H9 (cell line): ENCODE measurements at regions not wholly inside any gene's neighbourhood (a gene's known extent, or its start where the extent isn't known, plus 50 kb on each side); places are given as distances from the start of the nearest gene placed in this dataset.

ENCODE experiments used
- DNase-seq: peaks from one replicate; pipeline ENCODE4 v3.0.0-alpha.2; 2017
- H2AFZ ChIP-seq: one replicate; pipeline ENCODE4 v1.6.1; 2013; ENCODE audit warnings: mild to moderate bottlenecking, low read length, control low read depth, moderate library complexity
- H2AK5ac ChIP-seq: 2 replicates; pipeline ENCODE4 v1.6.1; 2013; ENCODE audit warnings: low read length, control low read depth, mixed read lengths; ENCODE audit not compliant: insufficient read length
- H2BK120ac ChIP-seq: one replicate; pipeline ENCODE4 v1.6.1; 2013; ENCODE audit warnings: low read depth, mild to moderate bottlenecking, low read length, control low read depth, inconsistent platforms; ENCODE audit not compliant: poor library complexity, severe bottlenecking
- H2BK12ac ChIP-seq: 2 replicates; pipeline ENCODE4 v1.6.1; 2013; ENCODE audit warnings: low read length, control low read depth, mixed read lengths, low read depth; ENCODE audit not compliant: insufficient read length
- H2BK15ac ChIP-seq: 2 replicates; pipeline ENCODE4 v1.6.1; 2013; ENCODE audit warnings: low read depth, low read length, control low read depth
- H2BK20ac ChIP-seq: one replicate; pipeline ENCODE4 v1.6.1; 2013; ENCODE audit warnings: low read depth, mild to moderate bottlenecking, low read length, control low read depth, inconsistent platforms; ENCODE audit not compliant: poor library complexity, severe bottlenecking
- H2BK5ac ChIP-seq: 2 replicates; pipeline ENCODE4 v1.6.1; 2013; ENCODE audit warnings: low read length, control low read depth, mixed read lengths; ENCODE audit not compliant: insufficient read length
- H3K14ac ChIP-seq: 2 replicates; pipeline ENCODE4 v1.6.1; 2013; ENCODE audit warnings: low read length, control low read depth; ENCODE audit not compliant: insufficient read depth
- H3K18ac ChIP-seq: 2 replicates; pipeline ENCODE4 v1.6.1; 2013; ENCODE audit warnings: low read depth, mild to moderate bottlenecking, mixed read lengths, low read length, control low read depth; ENCODE audit not compliant: insufficient read length
- H3K23ac ChIP-seq: 2 replicates; pipeline ENCODE4 v1.6.1; 2013; ENCODE audit warnings: low read length, control low read depth, mixed read lengths, low read depth; ENCODE audit not compliant: insufficient read length
- H3K23me2 ChIP-seq: 2 replicates; pipeline ENCODE4 v1.6.1; 2013; ENCODE audit warnings: low read depth, mild to moderate bottlenecking, mixed read lengths, low read length, control low read depth; ENCODE audit not compliant: insufficient read length, poor library complexity, severe bottlenecking
- H3K27ac ChIP-seq: 2 replicates; pipeline ENCODE4 v1.5.1; 2013; ENCODE audit warnings: low read length, control low read depth, mixed read lengths, low read depth; ENCODE audit not compliant: insufficient read length
- H3K27me3 ChIP-seq: 2 replicates; pipeline ENCODE4 v1.6.1; 2013; ENCODE audit warnings: low read length, control low read depth, inconsistent platforms; ENCODE audit not compliant: insufficient read depth
- H3K4ac ChIP-seq: 2 replicates; pipeline ENCODE4 v1.6.1; 2013; ENCODE audit warnings: low read depth, mild to moderate bottlenecking, control low read depth, inconsistent platforms, low read length, moderate library complexity
- H3K4me1 ChIP-seq: 2 replicates; pipeline ENCODE4 v1.6.1; 2013; ENCODE audit warnings: low read length, control low read depth, inconsistent platforms; ENCODE audit not compliant: insufficient read depth
- H3K4me2 ChIP-seq: 2 replicates; pipeline ENCODE4 v1.6.1; 2013; ENCODE audit warnings: low read length, control low read depth, mixed read lengths; ENCODE audit not compliant: insufficient read length, insufficient read depth
- H3K56ac ChIP-seq: 2 replicates; pipeline ENCODE4 v1.6.1; 2013; ENCODE audit warnings: low read depth, mild to moderate bottlenecking, mixed read lengths, low read length, control low read depth; ENCODE audit not compliant: insufficient read length
- H3K79me1 ChIP-seq: 2 replicates; pipeline ENCODE4 v1.6.1; 2013; ENCODE audit warnings: low read depth, mild to moderate bottlenecking, moderate library complexity, low read length, control low read depth, inconsistent platforms; ENCODE audit not compliant: insufficient read depth, poor library complexity, severe bottlenecking
- H3K79me2 ChIP-seq: 2 replicates; pipeline ENCODE4 v1.6.1; 2013; ENCODE audit warnings: low read length, control low read depth, inconsistent platforms; ENCODE audit not compliant: insufficient read depth
- H3K9ac ChIP-seq: 2 replicates; pipeline ENCODE4 v1.6.1; 2013; ENCODE audit warnings: low read length, control low read depth, mixed read lengths; ENCODE audit not compliant: insufficient read length; ENCODE audit errors: extremely low read depth
- H3K9me3 ChIP-seq: one replicate; pipeline ENCODE4 v1.6.1; 2013; ENCODE audit warnings: low read depth, low read length, inconsistent platforms; ENCODE audit not compliant: control insufficient read depth
- H3T11ph ChIP-seq: one replicate; pipeline ENCODE4 v1.6.1; 2013; ENCODE audit warnings: mild to moderate bottlenecking, low read length, control low read depth, inconsistent platforms
- H4K20me1 ChIP-seq: one replicate; pipeline ENCODE4 v1.6.1; 2013; ENCODE audit not compliant: control insufficient read depth, insufficient read length, insufficient read depth
- H4K5ac ChIP-seq: 2 replicates; pipeline ENCODE4 v1.6.1; 2013; ENCODE audit warnings: low read depth, mild to moderate bottlenecking, mixed read lengths, low read length, control low read depth; ENCODE audit not compliant: insufficient read length
- H4K8ac ChIP-seq: replicated peaks from 2 replicates; pipeline ENCODE4 v1.6.1; 2013; ENCODE audit warnings: low read length, control low read depth, mixed read lengths, low read depth; ENCODE audit not compliant: insufficient read length
- H4K91ac ChIP-seq: 2 replicates; pipeline ENCODE4 v1.6.1; 2013; ENCODE audit warnings: low read depth, mild to moderate bottlenecking, moderate library complexity, mixed read lengths, low read length, control low read depth; ENCODE audit not compliant: insufficient read length
- H3K27ac Mint-ChIP-seq, 3 experiments: 2 replicates in 2 of 3; 3 replicates in 1 of 3; pipeline ENCODE4 v1.8.0; 2020 to 2021; ENCODE audit warnings: mixed read lengths in 3 of 3, mild to moderate bottlenecking in 1 of 3, moderate library complexity in 1 of 3
- H3K27me3 Mint-ChIP-seq: 2 replicates; pipeline ENCODE4 v1.8.0; 2021; ENCODE audit warnings: low read depth, mild to moderate bottlenecking, moderate library complexity, mixed read lengths
- H3K36me3 Mint-ChIP-seq, 3 experiments: 2 replicates in 2 of 3; 3 replicates in 1 of 3; pipeline ENCODE4 v1.8.0; 2020 to 2021; ENCODE audit warnings: low read depth in 3 of 3, mixed read lengths in 3 of 3; ENCODE audit not compliant: insufficient read depth in 1 of 3
- H3K4me1 Mint-ChIP-seq, 2 experiments: 2 replicates each; pipeline ENCODE4 v1.8.0; 2020; ENCODE audit warnings: mixed read lengths in 2 of 2
- H3K4me3 Mint-ChIP-seq, 2 experiments: 2 replicates in 1 of 2; 3 replicates in 1 of 2; pipeline ENCODE4 v1.8.0; 2020 to 2021; ENCODE audit warnings: mild to moderate bottlenecking in 2 of 2, mixed read lengths in 2 of 2, moderate library complexity in 1 of 2
- H3K9me3 Mint-ChIP-seq, 2 experiments: 2 replicates in 1 of 2; 3 replicates in 1 of 2; pipeline ENCODE4 v1.8.0; 2020; ENCODE audit warnings: mild to moderate bottlenecking in 2 of 2, mixed read lengths in 2 of 2, moderate library complexity in 1 of 2
- CTCF ChIP-seq: fragments of 200-600 bp; sonication (generic); conservative IDR thresholded peaks from 3 replicates; pipeline ENCODE4 v1.8.0; 2021; ENCODE audit warnings: antibody characterized with exemption, mild to moderate bottlenecking
- WGBS: extraction: QIAGEN DNeasy Blood & Tissue Kit; methylation state at CpG from one replicate; pipeline ENCODE4 v1.1.7; 2013; ENCODE audit warnings: missing lambda C conversion rate, low lambda C conversion rate, mixed read lengths; ENCODE audit not compliant: insufficient read length; ENCODE audit errors: extremely low coverage; 5-methylcytosine and 5-hydroxymethylcytosine counted together

- Histone ChIP-seq H3K79me1 (no peaks in the 10 kb centered on the region), H4K91ac (no peak overlapping the region), H2BK120ac (no peak overlapping the region), H3K27ac (no peak overlapping the region), H3K9me3 (no peaks in the 10 kb centered on the region), H4K20me1 (no peaks in the 10 kb centered on the region), H3K4me2 (no peak overlapping the region), H3K23me2 (no peaks in the 10 kb centered on the region), H3K18ac (no peak overlapping the region), H2BK12ac (no peak overlapping the region), H2BK20ac (no peak overlapping the region), H3K56ac (no peak overlapping the region), H4K5ac (no peak overlapping the region), H3K14ac (no peak overlapping the region), H3K27me3 (no peaks in the 10 kb centered on the region), H3K4ac (no peak overlapping the region), H3K4me1 (no peaks in the 10 kb centered on the region; the same call in 1 of the 2 replicates), H2AFZ (no peak overlapping the region), H2BK5ac (no peak overlapping the region), H2BK15ac (no peak overlapping the region), H2AK5ac (no peak overlapping the region), H3K23ac (no peak overlapping the region), H3K9ac (no peak overlapping the region), H4K8ac (no peak overlapping the region), H3T11ph (no peak overlapping the region), H3K79me2 (no peaks in the 10 kb centered on the region)
- Mint-ChIP-seq H3K4me1 (peaks cover 13 to 21% of the 10 kb centered on the region in 2 experiments), H3K9me3 (no peaks in the 10 kb centered on the region), H3K4me3 (no peak overlapping the region; a peak in 1 of 5 replicates), H3K36me3 (no peaks in the 10 kb centered on the region), H3K27me3 (no peaks in the 10 kb centered on the region; the same call in 1 of the 2 replicates), H3K27ac (no peak overlapping the region; a peak in 1 of 7 replicates)
- no peak for TF ChIP-seq CTCF
- no peak for DNase-seq
- WGBS: no CpG with 5 or more reads among the region's 8 CpGs
These were observed 83.2 kb downstream of the DAD1 start for GRCh38 chr14:22505697-22506377.
